Fibroblast of skin of right quadriceps (primary cell): ENCODE measurements at regions not wholly inside any gene's neighbourhood (a gene's known extent, or its start where the extent isn't known, plus 50 kb on each side); places are given as distances from the start of the nearest gene placed in this dataset.
"Not testable (repeated sequence)": the region's sequence is repeated elsewhere in the genome, so short reads cannot be mapped to it uniquely, and the experiment has no call there.

Experiments
- DNase-seq: peaks from one replicate; pipeline ENCODE4 v3.0.0-alpha.2; 2013

- DNase-seq: no peak
Measured at GRCh38 chr5:52255308-52255707, 532.4 kb upstream of the ITGA1 start.

GRCh38 chr5:52262844-52263243 lies 524.9 kb upstream of the ITGA1 start:
- DNase-seq: no peak

- DNase-seq: no peak
Measured at GRCh38 chr5:52269401-52269800, 518.3 kb upstream of the ITGA1 start.

DNA sequence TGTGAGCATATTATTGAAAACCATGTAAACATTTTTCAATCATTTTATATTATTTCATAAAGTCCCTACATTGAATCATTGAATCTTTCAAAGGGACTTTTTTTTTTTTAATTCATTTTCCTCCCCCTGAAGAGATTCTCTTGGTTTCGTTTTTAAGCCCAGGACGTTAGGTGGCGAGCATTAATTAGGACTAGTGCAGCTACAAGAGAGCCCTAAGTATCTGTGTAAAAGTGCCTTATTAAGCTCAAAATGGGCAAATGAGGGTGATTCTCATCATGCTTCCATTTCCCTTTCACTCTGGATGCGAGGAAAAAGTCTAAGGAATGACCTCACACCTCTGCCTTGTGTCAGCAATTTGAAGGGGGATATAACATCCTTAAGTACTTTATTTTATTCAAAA lies 517.9 kb upstream of the ITGA1 start:
- no peak for DNase-seq

- no peak for DNase-seq
Measured at GRCh38 chr5:52275639-52276038, 512.1 kb upstream of the ITGA1 start.

DNA sequence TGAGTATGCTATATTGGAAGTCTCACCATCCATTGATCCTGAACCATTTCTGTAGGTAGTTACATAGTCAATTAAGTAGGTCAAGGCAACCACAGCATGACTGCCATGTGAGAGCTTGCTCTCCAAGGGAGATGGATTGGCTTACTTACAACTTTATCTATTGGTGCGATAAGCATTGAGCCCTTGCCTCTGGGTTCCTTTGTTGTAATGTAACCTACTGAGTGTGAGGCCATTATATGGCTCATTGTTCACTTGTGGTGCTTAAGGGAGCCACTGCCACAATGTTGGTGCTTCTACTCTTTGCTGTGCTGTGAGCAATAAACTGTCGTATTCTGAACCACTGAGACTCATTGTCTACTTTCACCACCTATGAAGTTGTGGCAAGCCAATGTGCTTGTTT lies 510.6 kb upstream of the ITGA1 start:
- no peak for DNase-seq

DNA sequence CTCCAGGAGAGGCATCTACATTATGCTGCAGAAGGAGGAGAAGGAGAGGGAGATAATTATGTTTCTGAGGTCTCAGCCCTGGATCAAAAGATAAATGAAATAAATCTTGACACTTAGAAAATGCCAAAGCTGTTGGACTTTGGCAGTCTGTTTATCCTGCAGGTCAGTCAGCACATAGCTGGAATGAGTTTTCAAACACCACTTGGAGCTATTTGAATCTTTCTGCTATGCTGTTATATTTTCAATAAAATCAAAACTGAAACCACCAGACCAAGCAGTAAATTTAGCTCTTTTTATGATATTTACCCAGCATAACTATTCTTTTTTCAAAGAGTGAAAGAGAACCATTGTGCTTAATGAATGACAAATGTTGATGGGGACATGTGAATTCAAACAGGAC lies 505.1 kb upstream of the ITGA1 start:
- DNase-seq: no peak

DNA sequence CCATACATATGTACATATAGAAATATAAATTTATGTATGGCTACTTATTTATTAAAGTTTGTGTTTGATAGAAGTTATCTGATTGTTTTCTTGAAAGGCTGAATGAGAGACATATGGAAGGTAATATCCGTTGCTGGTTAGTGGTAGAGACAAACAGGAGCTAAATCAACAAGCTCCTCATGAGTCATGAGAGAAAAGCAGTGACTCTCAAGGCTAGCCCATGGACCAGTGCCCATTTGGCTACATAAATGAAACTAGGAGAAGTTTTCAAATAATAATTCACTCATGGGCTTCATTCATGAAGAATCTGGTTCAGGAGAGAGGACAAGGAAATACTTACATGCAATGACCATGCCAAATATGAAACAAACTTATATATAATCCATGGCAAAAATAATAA lies 504.5 kb upstream of the ITGA1 start:
- DNase-seq: no peak

GRCh38 chr5:52300703-52301372 lies 486.9 kb upstream of the ITGA1 start:
- DNase-seq: no peak

DNA sequence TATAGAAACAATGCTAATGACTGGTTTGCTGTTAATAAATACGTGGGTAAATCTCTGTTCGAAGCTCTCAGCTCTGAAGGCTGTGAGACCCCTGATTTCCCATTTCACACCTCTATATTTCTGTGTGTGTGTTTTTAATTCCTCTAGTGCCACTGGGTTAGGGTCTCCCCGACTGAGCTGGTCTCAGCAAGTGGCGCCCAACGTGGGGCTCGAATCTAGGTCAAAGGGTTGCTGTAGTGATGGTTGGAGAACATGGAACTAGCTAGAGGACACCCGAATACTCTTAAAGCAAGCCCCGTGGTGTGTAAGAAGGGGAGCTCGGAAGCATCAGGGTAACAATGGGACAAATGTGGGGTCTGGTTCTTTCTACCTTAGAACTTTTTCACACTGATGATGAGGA lies 482.9 kb upstream of the ITGA1 start:
- not testable (repeated sequence) for DNase-seq

DNA sequence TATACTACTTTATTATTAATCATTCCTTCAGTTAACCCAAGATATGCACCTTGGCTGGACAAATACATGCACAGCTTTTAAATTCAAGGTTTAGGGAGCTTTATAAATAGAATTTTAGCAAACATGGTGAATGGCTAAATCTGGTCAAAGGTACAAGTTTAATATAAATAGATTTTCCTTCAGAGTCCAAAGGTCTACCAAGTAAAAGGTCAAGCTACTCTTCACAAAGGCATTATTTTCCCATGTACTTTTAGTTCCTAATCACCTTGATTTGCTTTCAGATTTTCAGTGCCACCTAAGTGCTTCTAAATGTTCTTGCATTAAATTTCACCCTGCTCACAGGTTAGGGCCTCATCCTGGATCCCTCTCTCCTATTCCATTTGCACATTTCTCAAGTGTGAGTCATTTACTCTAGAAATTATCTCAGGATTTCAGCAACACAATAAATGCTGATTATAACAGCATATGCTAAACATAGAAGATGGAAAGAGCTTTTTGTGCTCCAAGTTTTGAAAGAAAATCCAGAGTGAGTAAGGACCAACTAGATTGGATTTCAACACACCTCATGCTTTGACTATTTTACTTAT lies 459.4 kb upstream of the ITGA1 start:
- no peak for DNase-seq

DNA sequence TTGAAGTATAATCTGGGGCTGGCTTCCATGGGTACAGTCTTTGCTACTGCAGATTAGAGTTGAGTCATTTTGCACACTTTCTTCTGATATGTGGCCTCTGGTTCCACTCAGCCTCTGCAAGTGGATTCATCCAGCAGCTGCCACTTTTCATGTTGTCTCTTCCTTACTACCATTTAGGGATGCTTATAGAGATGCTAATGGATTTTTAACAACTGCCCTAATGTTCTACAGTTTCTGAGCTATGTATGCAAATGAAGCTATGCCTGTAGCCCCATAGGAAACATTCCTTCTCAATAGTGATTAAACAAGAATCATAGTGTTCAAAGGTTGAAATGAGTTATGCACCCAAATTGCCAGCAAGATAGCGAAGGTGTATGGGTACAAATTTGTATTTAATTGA lies 456.0 kb upstream of the ITGA1 start:
- no peak for DNase-seq

DNA sequence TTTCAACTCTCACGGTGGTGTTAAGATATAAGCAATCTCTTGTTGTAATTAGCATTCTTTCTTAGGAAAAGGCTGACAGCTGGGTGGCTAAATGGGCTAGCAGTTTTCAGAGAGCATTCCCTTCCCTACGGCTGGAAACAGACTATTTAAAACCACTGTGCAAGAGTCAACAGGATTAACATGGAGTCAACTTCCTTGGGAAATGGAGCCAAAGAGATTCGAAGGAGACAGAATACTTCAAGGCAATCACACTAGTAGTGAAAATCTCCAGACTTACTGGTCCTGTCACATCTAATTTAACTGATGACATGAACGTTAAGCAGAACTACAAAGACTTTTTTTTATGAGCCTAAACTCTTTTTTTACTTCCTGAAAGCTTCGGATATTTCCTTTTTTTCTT lies 453.3 kb upstream of the ITGA1 start:
- DNase-seq: no peak

GRCh38 chr5:52339285-52339684 lies 448.4 kb upstream of the ITGA1 start:
- no peak for DNase-seq

DNA sequence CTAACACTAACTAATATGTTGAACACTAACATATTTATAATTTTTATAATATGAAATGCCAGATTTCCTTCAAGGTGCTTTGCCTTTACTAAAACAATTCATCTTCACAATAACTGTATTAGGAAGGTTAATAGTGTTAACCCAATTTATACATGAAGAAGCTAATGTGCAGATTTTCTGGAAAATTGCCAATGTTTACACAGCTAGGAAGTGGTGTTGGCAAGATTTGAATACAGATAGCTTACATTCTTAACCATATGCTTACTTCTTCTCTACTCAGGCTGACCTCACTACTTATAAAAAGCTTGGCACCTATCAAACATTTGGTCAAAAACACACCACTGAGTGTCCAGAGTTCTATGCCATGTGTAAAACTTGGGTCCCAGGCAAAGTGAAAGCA lies 445.4 kb upstream of the ITGA1 start:
- DNase-seq: no peak

DNA sequence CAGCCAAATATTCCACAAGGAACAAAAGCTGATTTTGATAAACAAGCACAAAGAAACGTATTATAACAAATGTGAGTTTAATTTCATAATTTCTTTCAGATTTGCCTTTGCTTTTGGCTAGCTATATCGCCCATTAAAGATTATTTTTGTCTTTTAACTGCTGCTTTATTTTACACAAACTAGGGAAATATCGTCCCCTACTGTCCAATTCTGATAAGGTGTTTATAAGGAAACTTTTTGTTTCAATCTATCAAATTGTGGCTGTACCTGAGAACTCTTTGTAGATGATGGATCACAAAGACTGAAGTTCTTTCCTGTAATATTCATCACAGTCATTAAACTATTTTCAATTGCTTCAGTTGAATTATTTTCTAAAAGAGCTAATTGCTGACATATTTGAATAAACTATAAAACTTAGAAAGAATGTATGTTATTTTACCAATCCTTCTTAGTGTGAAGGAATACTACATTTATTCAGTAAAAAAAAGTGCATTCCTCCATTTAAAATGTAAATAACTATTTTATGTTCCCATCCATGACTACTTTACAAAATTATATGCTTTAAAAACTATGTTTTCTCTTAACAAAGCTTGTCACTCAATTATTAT lies 431.3 kb upstream of the ITGA1 start:
- DNase-seq: no peak

GRCh38 chr5:52359261-52359660 lies 428.5 kb upstream of the ITGA1 start:
- no peak for DNase-seq

DNA sequence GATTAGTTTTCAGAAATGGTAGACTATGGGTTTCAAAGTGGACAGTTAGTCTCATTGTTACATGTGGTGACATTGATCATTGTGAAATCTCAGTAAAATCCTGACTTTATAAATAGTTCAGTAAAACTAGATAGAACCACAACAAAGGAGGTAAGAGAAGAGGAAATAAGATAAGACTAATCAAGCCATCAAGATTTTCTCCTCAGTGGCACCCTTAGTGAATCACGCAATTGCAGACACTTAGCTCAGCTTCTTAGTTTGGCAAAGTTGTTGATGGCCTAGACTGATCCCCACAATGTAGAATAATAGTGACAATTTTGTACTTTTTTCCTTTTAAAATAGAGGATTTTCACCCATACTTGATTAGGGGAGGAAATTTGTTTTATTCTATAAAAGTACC lies 426.7 kb upstream of the ITGA1 start:
- DNase-seq: no peak

DNA sequence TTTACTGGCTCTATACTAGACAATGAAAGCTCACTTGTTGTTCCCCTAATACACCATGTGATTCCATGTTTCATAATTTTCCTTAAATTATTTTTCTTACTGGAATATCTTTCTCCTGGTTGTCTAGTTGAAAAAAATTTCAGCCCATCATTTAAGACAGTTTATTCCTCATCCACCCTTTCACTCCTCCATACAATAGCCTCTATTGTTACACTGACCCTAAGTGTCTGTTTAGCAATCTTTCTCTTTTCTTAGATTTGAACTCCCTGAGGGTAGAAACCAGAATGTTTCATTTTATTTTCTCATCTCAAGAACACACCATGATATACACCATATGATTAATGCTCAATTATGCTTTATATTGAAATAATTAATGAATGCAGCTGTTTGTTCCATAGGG lies 413.4 kb upstream of the ITGA1 start:
- DNase-seq: no peak

GRCh38 chr5:52375969-52376368 lies 411.7 kb upstream of the ITGA1 start:
- no peak for DNase-seq

GRCh38 chr5:52376592-52376991 lies 411.1 kb upstream of the ITGA1 start:
- DNase-seq: no peak

GRCh38 chr5:52378237-52378636 lies 409.5 kb upstream of the ITGA1 start:
- no peak for DNase-seq

- DNase-seq: no peak
Measured at GRCh38 chr5:52388349-52388748, 399.4 kb upstream of the ITGA1 start.

DNA sequence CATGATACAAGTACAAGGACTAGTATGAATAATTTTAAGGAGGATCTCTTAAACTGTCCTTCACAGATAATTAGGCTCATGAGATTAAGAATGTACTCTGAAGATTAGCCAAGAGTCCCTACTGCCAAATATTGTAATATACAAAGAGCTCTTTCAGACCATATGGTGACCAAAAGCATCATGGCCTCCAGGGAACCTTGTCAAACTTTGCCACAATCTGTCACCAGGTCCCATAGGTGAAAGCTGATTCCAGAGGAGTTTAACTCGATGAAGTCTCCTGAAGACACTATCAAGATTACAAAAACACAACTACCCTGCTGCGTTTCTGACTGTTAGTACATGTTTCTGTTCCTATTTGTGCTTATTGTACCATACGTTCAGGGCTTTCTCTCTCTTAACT lies 395.4 kb upstream of the ITGA1 start:
- no peak for DNase-seq

GRCh38 chr5:52409835-52410234 lies 377.9 kb upstream of the ITGA1 start:
- no peak for DNase-seq
